Breast epithelium (tissue), 3 donors: ENCODE measurements at regions not wholly inside any gene's neighbourhood (a gene's known extent, or its start where the extent isn't known, plus 50 kb on each side); places are given as distances from the start of the nearest gene placed in this dataset.

Experiments
- CTCF ChIP-seq, 3 donors: fragments of 450-650 bp; IDR thresholded peaks; one replicate each; pipeline ENCODE4 v1.5.1; 2016 to 2017; ENCODE audit warnings: antibody characterized with exemption in 3 of 3, mild to moderate bottlenecking in 3 of 3, moderate library complexity in 3 of 3
- POLR2A ChIP-seq: fragments of 450-650 bp; IDR thresholded peaks from one replicate; pipeline ENCODE4 v1.6.1; 2016; ENCODE audit warnings: antibody characterized with exemption, mild to moderate bottlenecking, moderate library complexity
- POLR2AphosphoS5 ChIP-seq, 3 donors: sonication (generic); formaldehyde crosslinking; IDR thresholded peaks; one replicate each; pipeline ENCODE4 v1.6.1; 2017; ENCODE audit warnings: antibody characterized with exemption in 3 of 3

- TF ChIP-seq CTCF (IDR thresholded peaks at IDR 0.05) (no peak), POLR2A (no peak), POLR2AphosphoS5 (IDR thresholded peaks at IDR 0.05) (no peak)
Measured at GRCh38 chr19:32256341-32256975, 89.0 kb upstream of the ZNF507 start.
